ENCODE measurements at regions not wholly inside any gene's neighbourhood (a gene's known extent, or its start where the extent isn't known, plus 50 kb on each side); places are given as distances from the start of the nearest gene placed in this dataset.

- TF ChIP-seq HDAC2 (CRISPR knock-in tag; IDR thresholded peaks at IDR 0.05) (no peak), FOSL2 (CRISPR knock-in tag; IDR thresholded peaks at IDR 0.05) (no peak), HCFC1 (IDR thresholded peaks at IDR 0.05; ENCODE audit: low read depth, low read length) (no peak), ZNF17 (CRISPR knock-in tag; IDR thresholded peaks at IDR 0.05) (no peak), SMARCC2 (IDR thresholded peaks at IDR 0.05) (no peak)
- TF ChIP-seq, protein P1, sequence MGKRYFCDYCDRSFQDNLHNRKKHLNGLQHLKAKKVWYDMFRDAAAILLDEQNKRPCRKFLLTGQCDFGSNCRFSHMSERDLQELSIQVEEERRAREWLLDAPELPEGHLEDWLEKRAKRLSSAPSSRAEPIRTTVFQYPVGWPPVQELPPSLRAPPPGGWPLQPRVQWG (CRISPR knock-in tag; IDR thresholded peaks at IDR 0.05; ENCODE audit: borderline replicate concordance, low read depth) = no peak
These were observed 482.7 kb upstream of the C9orf72 start for GRCh38 chr9:28056006-28056405.
